MM.1S (cell line): ENCODE measurements at regions not wholly inside any gene's neighbourhood (a gene's known extent, or its start where the extent isn't known, plus 50 kb on each side); places are given as distances from the start of the nearest gene placed in this dataset.

Source experiments
- DNase-seq: peaks from one replicate; pipeline ENCODE4 v3.0.0-alpha.2; 2015
- H2AFZ ChIP-seq: fragments of 300-600 bp; sonication (generic); 2 replicates; pipeline ENCODE4 v1.6.0; 2016; ENCODE audit warnings: antibody characterized with exemption, low read length
- H3F3A ChIP-seq: fragments of 300-600 bp; sonication (generic); 2 replicates; pipeline ENCODE4 v1.6.1; 2016; ENCODE audit warnings: mild to moderate bottlenecking, antibody characterized with exemption, low read length, moderate library complexity, mixed read lengths; ENCODE audit not compliant: insufficient read depth
- H3K27ac ChIP-seq: fragments of 300-600 bp; sonication (generic); 2 replicates; pipeline ENCODE4 v1.5.1; 2016; ENCODE audit warnings: mild to moderate bottlenecking, low read length
- H3K27me3 ChIP-seq: fragments of 300-600 bp; sonication (generic); replicated peaks from 2 replicates; pipeline ENCODE4 v1.6.0; 2016; ENCODE audit warnings: low read length; ENCODE audit not compliant: insufficient read depth
- H3K36me3 ChIP-seq: fragments of 300-600 bp; sonication (generic); replicated peaks from 2 replicates; pipeline ENCODE4 v1.6.1; 2016; ENCODE audit warnings: mild to moderate bottlenecking, low read length, mixed read lengths; ENCODE audit not compliant: insufficient read depth
- H3K4me1 ChIP-seq: fragments of 300-600 bp; sonication (generic); 2 replicates; pipeline ENCODE4 v1.6.1; 2016; ENCODE audit warnings: low read length, mixed read lengths
- H3K4me2 ChIP-seq: fragments of 300-600 bp; sonication (generic); 2 replicates; pipeline ENCODE4 v1.6.0; 2016; ENCODE audit warnings: low read depth, low read length
- H3K4me3 ChIP-seq: fragments of 300-600 bp; sonication (generic); 2 replicates; pipeline ENCODE4 v1.5.1; 2016; ENCODE audit warnings: low read length, mixed read lengths
- H3K79me2 ChIP-seq: fragments of 300-600 bp; sonication (generic); 2 replicates; pipeline ENCODE4 v1.6.1; 2016; ENCODE audit warnings: mixed run types, low read length, mixed read lengths
- H3K9ac ChIP-seq: fragments of 300-600 bp; sonication (generic); 2 replicates; pipeline ENCODE4 v1.6.1; 2016; ENCODE audit warnings: low read length, mixed read lengths
- H3K9me2 ChIP-seq: fragments of 300-600 bp; sonication (generic); replicated peaks from 2 replicates; pipeline ENCODE4 v1.6.1; 2016; ENCODE audit warnings: mild to moderate bottlenecking, low read length, mixed read lengths; ENCODE audit not compliant: insufficient read depth
- H3K9me3 ChIP-seq: fragments of 300-600 bp; sonication (generic); replicated peaks from 2 replicates; pipeline ENCODE4 v1.6.1; 2016; ENCODE audit warnings: mild to moderate bottlenecking, low read length, mixed read lengths; ENCODE audit not compliant: insufficient read depth
- H4K20me1 ChIP-seq: fragments of 300-600 bp; sonication (generic); 2 replicates; pipeline ENCODE4 v1.6.1; 2016; ENCODE audit warnings: mild to moderate bottlenecking, low read length, moderate library complexity, mixed read lengths; ENCODE audit not compliant: insufficient read depth
- EZH2 ChIP-seq: fragments of 300-600 bp; sonication (generic); optimal IDR thresholded peaks from 2 replicates; pipeline ENCODE3; 2017; ENCODE audit warnings: low read depth, mild to moderate bottlenecking, antibody characterized with exemption, low read length, mixed read lengths
- EZH2phosphoT487 ChIP-seq: fragments of 300-600 bp; sonication (generic); IDR thresholded peaks from 2 replicates; pipeline ENCODE4 v1.6.1; 2018; ENCODE audit warnings: antibody characterized with exemption, low read length
- TF ChIP-seq, protein P1 (sequence below): fragments of 300-600 bp; sonication (generic); IDR thresholded peaks from 2 replicates; pipeline ENCODE4 v1.5.1; 2016; ENCODE audit warnings: antibody characterized with exemption, low read length, mixed read lengths

GRCh38 chr15:49712846-49713450 lies 92.1 kb downstream of the DTWD1 start:
- Histone ChIP-seq H4K20me1 (no peaks in the 10 kb centered on the region), H3K4me2 (no peak overlapping the region), H3K9me2 (no peaks in the 10 kb centered on the region), H3K36me3 (no peaks in the 10 kb centered on the region), H3F3A (no peaks in the 10 kb centered on the region), H2AFZ (no peak overlapping the region), H3K4me1 (no peaks in the 10 kb centered on the region), H3K27me3 (no peaks in the 10 kb centered on the region), H3K79me2 (no peaks in the 10 kb centered on the region), H3K9me3 (no peaks in the 10 kb centered on the region), H3K27ac (no peak overlapping the region), H3K4me3 (no peak overlapping the region), H3K9ac (no peak overlapping the region)
- no peak for DNase-seq
- TF ChIP-seq, protein P1, sequence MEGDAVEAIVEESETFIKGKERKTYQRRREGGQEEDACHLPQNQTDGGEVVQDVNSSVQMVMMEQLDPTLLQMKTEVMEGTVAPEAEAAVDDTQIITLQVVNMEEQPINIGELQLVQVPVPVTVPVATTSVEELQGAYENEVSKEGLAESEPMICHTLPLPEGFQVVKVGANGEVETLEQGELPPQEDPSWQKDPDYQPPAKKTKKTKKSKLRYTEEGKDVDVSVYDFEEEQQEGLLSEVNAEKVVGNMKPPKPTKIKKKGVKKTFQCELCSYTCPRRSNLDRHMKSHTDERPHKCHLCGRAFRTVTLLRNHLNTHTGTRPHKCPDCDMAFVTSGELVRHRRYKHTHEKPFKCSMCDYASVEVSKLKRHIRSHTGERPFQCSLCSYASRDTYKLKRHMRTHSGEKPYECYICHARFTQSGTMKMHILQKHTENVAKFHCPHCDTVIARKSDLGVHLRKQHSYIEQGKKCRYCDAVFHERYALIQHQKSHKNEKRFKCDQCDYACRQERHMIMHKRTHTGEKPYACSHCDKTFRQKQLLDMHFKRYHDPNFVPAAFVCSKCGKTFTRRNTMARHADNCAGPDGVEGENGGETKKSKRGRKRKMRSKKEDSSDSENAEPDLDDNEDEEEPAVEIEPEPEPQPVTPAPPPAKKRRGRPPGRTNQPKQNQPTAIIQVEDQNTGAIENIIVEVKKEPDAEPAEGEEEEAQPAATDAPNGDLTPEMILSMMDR, result no peak
- no peak for TF ChIP-seq EZH2phosphoT487
- TF ChIP-seq EZH2, result no peak

DNA sequence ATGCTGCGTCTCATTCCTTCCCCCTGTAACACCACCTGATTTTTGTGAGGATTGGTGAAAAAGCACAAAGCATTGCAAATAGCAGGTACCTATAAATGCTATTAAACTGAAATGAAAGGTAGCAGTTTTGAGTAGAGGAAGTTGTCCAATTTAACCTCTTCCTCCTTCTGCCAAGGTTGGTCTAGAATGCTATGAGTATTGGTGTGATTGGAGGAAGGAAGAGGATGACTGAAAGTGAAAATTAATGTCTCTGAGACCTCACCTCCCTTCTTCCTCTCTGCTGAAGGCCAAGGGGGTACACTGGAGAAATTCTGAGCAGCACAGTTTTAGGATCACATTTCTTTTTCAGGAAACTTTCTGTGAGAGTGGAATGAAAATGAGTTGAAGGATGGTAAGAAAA lies 94.4 kb downstream of the DTWD1 start:
- Histone ChIP-seq H3K9me3 (no peaks in the 10 kb centered on the region), H3K36me3 (no peaks in the 10 kb centered on the region), H3K27me3 (no peaks in the 10 kb centered on the region), H3K27ac (no peak overlapping the region), H3K4me2 (no peak overlapping the region), H3K4me1 (no peaks in the 10 kb centered on the region), H3K9me2 (no peaks in the 10 kb centered on the region), H2AFZ (no peak overlapping the region), H3K4me3 (no peak overlapping the region), H3F3A (no peaks in the 10 kb centered on the region), H4K20me1 (no peaks in the 10 kb centered on the region), H3K79me2 (no peaks in the 10 kb centered on the region), H3K9ac (no peak overlapping the region)
- TF ChIP-seq EZH2phosphoT487 (no peak), EZH2 (no peak)
- TF ChIP-seq, protein P1, result no peak
- peak; percentile 12 for DNase-seq

DNA sequence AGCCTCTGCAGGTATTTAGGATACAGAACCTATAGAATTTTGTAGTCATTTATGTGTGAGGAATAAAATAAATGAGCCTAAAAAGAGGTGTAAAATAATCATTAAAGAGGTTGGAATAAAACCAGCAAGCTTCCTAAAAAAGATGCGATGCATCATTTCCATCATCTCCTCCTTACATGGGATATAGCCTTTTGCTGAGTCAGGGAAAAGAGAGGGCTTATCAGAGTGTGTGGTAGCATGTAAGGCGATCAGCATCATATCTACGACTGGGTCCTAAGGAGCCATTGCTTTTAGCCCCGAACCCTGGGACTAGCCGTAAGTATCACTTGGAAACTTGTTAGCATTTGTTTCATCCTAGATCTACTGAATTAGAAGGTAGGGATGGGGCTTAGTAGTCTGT lies 94.9 kb downstream of the DTWD1 start:
- H3K9me3 ChIP-seq, result no peaks in the 10 kb centered on the region
- H3K4me1 ChIP-seq, result no peaks in the 10 kb centered on the region
- no peak for DNase-seq
- H3K36me3 ChIP-seq, result no peaks in the 10 kb centered on the region
- H3K27ac ChIP-seq, result no peak overlapping the region
- H3F3A ChIP-seq, result no peaks in the 10 kb centered on the region
- no peak overlapping the region for H3K9ac ChIP-seq
- H4K20me1 ChIP-seq, result no peaks in the 10 kb centered on the region
- H3K27me3 ChIP-seq, result no peaks in the 10 kb centered on the region
- H3K4me2 ChIP-seq, result no peak overlapping the region
- no peak for TF ChIP-seq EZH2phosphoT487
- TF ChIP-seq, protein P1, result no peak
- TF ChIP-seq EZH2, result no peak
- no peak overlapping the region for H3K4me3 ChIP-seq
- H3K9me2 ChIP-seq, result no peaks in the 10 kb centered on the region
- H3K79me2 ChIP-seq, result no peaks in the 10 kb centered on the region
- no peak overlapping the region for H2AFZ ChIP-seq
